ENCODE measurements at regions not wholly inside any gene's neighbourhood (a gene's known extent, or its start where the extent isn't known, plus 50 kb on each side); places are given as distances from the start of the nearest gene placed in this dataset.

GRCh38 chr1:184223216-184223615 is 163.6 kb upstream of the C1orf21 start:
- TF ChIP-seq CTCF (IDR thresholded peaks at IDR 0.05; ENCODE audit: poor library complexity): no peak
- no peak for TF ChIP-seq EZH2 (IDR thresholded peaks at IDR 0.05; ENCODE audit: borderline replicate concordance)
- TF ChIP-seq EZH2phosphoT487 (IDR thresholded peaks at IDR 0.05; ENCODE audit: low read depth, severe bottlenecking, unreplicated experiment): no peak

All from hepatocyte (in vitro differentiated cells).